ENCODE measurements at regions not wholly inside any gene's neighbourhood (a gene's known extent, or its start where the extent isn't known, plus 50 kb on each side); places are given as distances from the start of the nearest gene placed in this dataset.

- TF ChIP-seq CTCF (IDR thresholded peaks at IDR 0.05; ENCODE audit: borderline replicate concordance, extremely low read depth, low read length, poor library complexity, severe bottlenecking) (no peak), EZH2 (IDR thresholded peaks at IDR 0.05; ENCODE audit: borderline replicate concordance, low read depth, low read length, severe bottlenecking) (no peak)
Observed at GRCh38 chr11:71093783-71094182, 158.6 kb downstream of the SHANK2 start.

All from DND-41 (cell line).